Activated CD8-positive, alpha-beta T cell treated with anti-CD3 and anti-CD28 coated beads for 36 hours (primary cell): ENCODE measurements at regions not wholly inside any gene's neighbourhood (a gene's known extent, or its start where the extent isn't known, plus 50 kb on each side); places are given as distances from the start of the nearest gene placed in this dataset.

Experiments
- ATAC-seq: fragments of 200-7000 bp; cut with Tn5 transposase; one replicate; pipeline ENCODE4 v1.10.0; 2021; ENCODE audit warnings: mild to moderate bottlenecking, moderate library complexity
- CTCF ChIA-PET: fragments of 350-600 bp; sonication (Branson Sonifier 250); formaldehyde crosslinking; loops from one replicate; lab custom pipeline; 2021; ENCODE audit warnings: antibody characterized with exemption; lab: Charles Lee
- POLR2A ChIA-PET: fragments of 350-600 bp; sonication (Branson Sonifier 250); formaldehyde crosslinking; loops from one replicate; lab custom pipeline; 2021; ENCODE audit warnings: antibody characterized with exemption; lab: Charles Lee
- DNase-seq: peaks from one replicate; pipeline ENCODE4 v3.0.0-alpha.2; 2020
- H3K27ac Mint-ChIP-seq: one replicate; pipeline ENCODE4 v1.8.0; 2021; ENCODE audit warnings: mild to moderate bottlenecking, mixed read lengths
- H3K27me3 Mint-ChIP-seq: one replicate; pipeline ENCODE4 v1.8.0; 2021; ENCODE audit warnings: mixed read lengths
- H3K36me3 Mint-ChIP-seq: one replicate; pipeline ENCODE4 v1.8.0; 2021; ENCODE audit warnings: low read depth, mixed read lengths
- H3K4me1 Mint-ChIP-seq: one replicate; pipeline ENCODE4 v1.8.0; 2021; ENCODE audit warnings: low read depth, mixed read lengths
- H3K4me3 Mint-ChIP-seq: one replicate; pipeline ENCODE4 v1.8.0; 2021; ENCODE audit warnings: mild to moderate bottlenecking, moderate library complexity, mixed read lengths
- H3K9me3 Mint-ChIP-seq: one replicate; pipeline ENCODE4 v1.8.0; 2021; ENCODE audit warnings: mixed read lengths
- CTCF ChIP-seq: fragments of 200-600 bp; IDR thresholded peaks from one replicate; pipeline ENCODE4 v1.8.0; 2022; ENCODE audit warnings: antibody characterized with exemption, mild to moderate bottlenecking
- intact Hi-C: fragments of 100-400 bp; cut with micrococcal nuclease; formaldehyde crosslinking; loops from one replicate; pipeline ENCODE4 v1.10.0; 2022

GRCh38 chr10:62511656-62512055 lies 137.5 kb downstream of the ZNF365 start:
- Mint-ChIP-seq H3K36me3 (no peaks in the 10 kb centered on the region), H3K9me3 (no peaks in the 10 kb centered on the region), H3K27me3 (peaks cover 3% of the 10 kb centered on the region), H3K4me1 (peaks cover 8% of the 10 kb centered on the region), H3K27ac (no peak overlapping the region), H3K4me3 (no peak overlapping the region)
- POLR2A ChIA-PET: no interaction called here
- DNase-seq (no peak), ATAC-seq (peak; percentile 53)
- no peak for TF ChIP-seq CTCF
- intact Hi-C loops: no loop called here
- CTCF ChIA-PET: no interaction called here

DNA sequence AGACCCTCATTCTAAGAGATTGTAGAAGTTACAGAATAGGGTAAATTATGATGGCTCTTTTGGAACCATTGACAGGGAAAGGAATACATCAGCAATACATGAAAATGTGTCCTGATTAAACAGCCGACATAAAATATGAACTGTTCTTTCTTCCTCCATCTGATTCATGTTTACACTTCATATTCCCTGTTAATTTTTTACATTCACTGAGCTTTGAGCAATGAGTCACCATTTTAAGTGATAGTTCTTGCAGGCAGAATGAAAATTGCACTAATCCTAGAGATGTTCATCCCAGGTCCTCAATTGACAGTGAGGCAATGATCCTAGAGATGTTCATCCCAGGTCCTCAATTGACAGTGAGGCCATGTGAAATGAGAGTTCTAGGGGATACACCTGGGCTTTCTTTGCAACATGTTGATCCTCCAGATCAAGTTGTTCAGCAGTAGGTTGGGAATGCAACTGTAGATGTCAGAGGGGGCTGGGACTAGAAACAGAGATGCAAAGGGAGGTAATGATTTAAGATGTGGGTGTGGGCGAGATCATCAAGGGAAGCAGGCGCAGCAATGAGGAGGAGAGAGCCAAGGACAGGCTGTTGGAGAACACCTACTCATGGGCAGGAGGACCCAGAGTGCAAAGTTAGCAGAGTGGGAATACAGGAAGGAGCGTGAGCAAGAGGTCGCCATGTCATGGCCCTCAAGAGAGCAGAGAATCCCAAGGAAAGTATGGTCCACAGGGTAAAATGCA lies 138.7 kb downstream of the ZNF365 start:
- no peak overlapping the region for H3K4me3 Mint-ChIP-seq
- CTCF ChIA-PET: no interaction called here
- H3K36me3 Mint-ChIP-seq: no peaks in the 10 kb centered on the region
- H3K4me1 Mint-ChIP-seq: peaks cover 8% of the 10 kb centered on the region
- TF ChIP-seq CTCF: no peak
- intact Hi-C loops: no loop called here
- no peak overlapping the region for H3K27ac Mint-ChIP-seq
- peaks cover 3% of the 10 kb centered on the region for H3K27me3 Mint-ChIP-seq
- no peaks in the 10 kb centered on the region for H3K9me3 Mint-ChIP-seq
- ATAC-seq: no peak
- POLR2A ChIA-PET: no interaction called here
- DNase-seq: no peak

DNA sequence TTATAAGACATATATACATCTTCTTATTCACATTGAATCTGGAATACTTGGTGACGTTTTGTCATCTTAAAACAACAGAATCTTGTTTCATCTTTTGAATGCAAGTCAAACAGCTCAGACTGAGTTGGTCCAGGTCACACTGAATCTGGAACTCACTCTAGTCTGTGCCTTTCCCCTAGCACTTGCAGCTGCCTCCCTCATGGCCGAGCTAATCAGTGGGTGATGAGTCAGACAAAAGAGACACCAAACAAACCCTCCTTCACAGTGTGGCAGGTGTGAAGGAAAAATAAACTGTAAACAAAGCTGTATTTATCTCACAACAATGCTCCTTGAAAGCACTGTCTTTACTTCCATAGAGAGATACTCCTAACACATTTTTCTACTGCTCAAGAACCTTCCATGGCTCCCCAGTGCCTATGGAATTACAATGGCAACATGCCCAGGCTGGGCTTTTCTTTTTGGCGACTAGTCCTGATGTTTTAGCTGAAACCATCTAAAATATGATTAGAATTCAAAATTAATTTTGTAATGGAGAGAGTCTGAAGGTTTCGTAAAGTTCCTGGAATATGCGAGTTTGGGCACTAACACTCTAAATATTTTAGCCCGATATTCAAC lies 140.0 kb downstream of the ZNF365 start:
- H3K4me1 Mint-ChIP-seq: peaks cover 8% of the 10 kb centered on the region
- H3K4me3 Mint-ChIP-seq: no peak overlapping the region
- ChIA-PET CTCF (interaction anchor here (1.0 kb wide), 1 partner anchor 77 kb away, joined by 3 read pairs; no protein-coding TSS in a partner anchor), POLR2A (interaction anchor here (1.4 kb wide), 1 partner anchor 8 kb away, joined by 3 read pairs; no protein-coding TSS in a partner anchor)
- no peak for TF ChIP-seq CTCF
- H3K27ac Mint-ChIP-seq: no peak overlapping the region
- intact Hi-C loops: no loop called here
- no peaks in the 10 kb centered on the region for H3K36me3 Mint-ChIP-seq
- no peaks in the 10 kb centered on the region for H3K9me3 Mint-ChIP-seq
- no peak for DNase-seq
- no peak for ATAC-seq
- peaks cover 3% of the 10 kb centered on the region for H3K27me3 Mint-ChIP-seq

DNA sequence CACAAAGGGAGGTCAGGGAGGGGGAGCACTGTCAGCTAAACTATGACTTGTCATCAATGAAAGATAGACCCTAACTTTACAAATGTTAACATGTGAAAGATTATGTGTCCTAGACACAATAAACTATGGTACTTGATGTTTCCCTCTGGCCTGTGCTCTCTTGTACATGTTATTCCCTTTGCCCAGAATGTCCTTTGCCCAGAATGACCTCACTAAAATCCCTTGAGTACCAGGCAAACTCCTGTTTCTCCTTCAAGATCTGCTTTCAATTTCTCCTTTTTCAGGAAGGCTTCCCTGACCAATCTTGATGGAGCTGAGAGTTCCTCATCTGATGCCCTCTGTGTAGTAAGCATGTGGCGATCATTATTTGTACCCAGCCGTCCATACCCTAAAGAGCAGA lies 143.1 kb downstream of the ZNF365 start:
- DNase-seq: no peak
- POLR2A ChIA-PET: no interaction called here
- intact Hi-C loops: no loop called here
- H3K27me3 Mint-ChIP-seq: peaks cover 3% of the 10 kb centered on the region
- no peak overlapping the region for H3K27ac Mint-ChIP-seq
- no peak overlapping the region for H3K4me3 Mint-ChIP-seq
- CTCF ChIA-PET: interaction anchor here (1.1 kb wide), 1 partner anchor 25 kb away, joined by 3 read pairs; no protein-coding TSS in a partner anchor
- no peaks in the 10 kb centered on the region for H3K4me1 Mint-ChIP-seq
- H3K9me3 Mint-ChIP-seq: no peaks in the 10 kb centered on the region
- ATAC-seq: no peak
- H3K36me3 Mint-ChIP-seq: no peaks in the 10 kb centered on the region
- no peak for TF ChIP-seq CTCF
